ENCODE measurements at regions not wholly inside any gene's neighbourhood (a gene's known extent, or its start where the extent isn't known, plus 50 kb on each side); places are given as distances from the start of the nearest gene placed in this dataset.

DNA sequence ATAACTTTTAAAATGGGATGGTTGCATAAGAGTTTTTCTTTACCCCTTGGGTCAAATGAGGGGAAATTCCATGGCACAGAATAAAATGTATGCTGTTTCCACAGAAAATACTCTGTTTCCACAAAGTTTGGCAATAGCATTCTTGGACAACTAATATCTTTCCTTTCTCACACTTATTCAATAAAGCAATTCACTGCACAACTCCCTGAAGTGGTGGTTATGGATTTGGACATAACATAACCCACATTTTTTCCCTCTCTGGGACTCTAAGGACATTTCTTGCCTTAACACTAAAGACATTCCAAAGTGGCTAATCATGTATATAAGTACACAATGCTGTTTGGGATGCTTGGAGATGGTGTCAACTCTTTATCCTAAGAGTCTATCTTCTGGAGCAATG lies 51.7 kb upstream of the GPM6B start:
- no peak for DNase-seq
- no peaks in the 10 kb centered on the region for H3K9me3 Mint-ChIP-seq (ENCODE audit: insufficient read depth)
- no peaks in the 10 kb centered on the region for H3K9me3 ChIP-seq (ENCODE audit: control extremely low read depth in 1 of 3, control insufficient read depth in 2 of 3, insufficient read depth in 1 of 3, low read length in 2 of 3)
- no peak overlapping the region for H3K27ac Mint-ChIP-seq
- no peak for ATAC-seq (ENCODE audit: low read depth)
- POLR2A ChIA-PET = no interaction called here
- intact Hi-C loops (cut with micrococcal nuclease) = no loop called here
- no peaks in the 10 kb centered on the region for H3K79me2 ChIP-seq (ENCODE audit: control insufficient read depth, insufficient read depth, low read length)
- H3K36me3 ChIP-seq (replicated peaks in 1 of 2; ENCODE audit: control extremely low read depth in 1 of 2, control insufficient read depth in 1 of 2, extremely low read depth in 1 of 2, insufficient read depth in 2 of 2, low read length in 1 of 2) = no peaks in the 10 kb centered on the region
- peaks cover 9% of the 10 kb centered on the region for H3K4me1 Mint-ChIP-seq
- H3K27ac ChIP-seq (ENCODE audit: low read length in 2 of 2) = no peak overlapping the region
- H3K4me2 ChIP-seq (replicated peaks; ENCODE audit: low read depth, low read length, poor library complexity, severe bottlenecking) = no peak overlapping the region
- H3K9ac ChIP-seq (ENCODE audit: low read length) = no peak overlapping the region
- peaks cover 0 to 1% (median 0%) of the 10 kb centered on the region in 4 experiments for H3K27me3 ChIP-seq (replicated peaks in 1 of 4; ENCODE audit: control extremely low read depth in 1 of 4, control insufficient read depth in 3 of 4, insufficient read depth in 4 of 4, low read length in 3 of 4)
- no peak overlapping the region for H2AFZ ChIP-seq (ENCODE audit: insufficient read depth, low read depth, low read length, poor library complexity, severe bottlenecking)
- no peaks in the 10 kb centered on the region for H3K4me1 ChIP-seq (ENCODE audit: control insufficient read depth in 2 of 2, insufficient read depth in 2 of 2, low read length in 2 of 2)
- TF ChIP-seq, protein P1, sequence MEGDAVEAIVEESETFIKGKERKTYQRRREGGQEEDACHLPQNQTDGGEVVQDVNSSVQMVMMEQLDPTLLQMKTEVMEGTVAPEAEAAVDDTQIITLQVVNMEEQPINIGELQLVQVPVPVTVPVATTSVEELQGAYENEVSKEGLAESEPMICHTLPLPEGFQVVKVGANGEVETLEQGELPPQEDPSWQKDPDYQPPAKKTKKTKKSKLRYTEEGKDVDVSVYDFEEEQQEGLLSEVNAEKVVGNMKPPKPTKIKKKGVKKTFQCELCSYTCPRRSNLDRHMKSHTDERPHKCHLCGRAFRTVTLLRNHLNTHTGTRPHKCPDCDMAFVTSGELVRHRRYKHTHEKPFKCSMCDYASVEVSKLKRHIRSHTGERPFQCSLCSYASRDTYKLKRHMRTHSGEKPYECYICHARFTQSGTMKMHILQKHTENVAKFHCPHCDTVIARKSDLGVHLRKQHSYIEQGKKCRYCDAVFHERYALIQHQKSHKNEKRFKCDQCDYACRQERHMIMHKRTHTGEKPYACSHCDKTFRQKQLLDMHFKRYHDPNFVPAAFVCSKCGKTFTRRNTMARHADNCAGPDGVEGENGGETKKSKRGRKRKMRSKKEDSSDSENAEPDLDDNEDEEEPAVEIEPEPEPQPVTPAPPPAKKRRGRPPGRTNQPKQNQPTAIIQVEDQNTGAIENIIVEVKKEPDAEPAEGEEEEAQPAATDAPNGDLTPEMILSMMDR (IDR thresholded peaks at IDR 0.05) = no peak
- no peak for TF ChIP-seq EZH2 (IDR thresholded peaks at IDR 0.05; ENCODE audit: borderline replicate concordance, insufficient read depth, low read depth, low read length, poor library complexity, severe bottlenecking)
- H3K27me3 Mint-ChIP-seq = peaks cover 4% of the 10 kb centered on the region
- H4K20me1 ChIP-seq (ENCODE audit: control insufficient read depth, insufficient read depth, low read length, poor library complexity, severe bottlenecking) = no peaks in the 10 kb centered on the region
- CTCF ChIA-PET = no interaction called here
- H3K4me3 Mint-ChIP-seq = no peak overlapping the region
- no peak overlapping the region for H3K4me3 ChIP-seq (ENCODE audit: control extremely low read depth in 1 of 5, extremely low read depth in 1 of 5, insufficient read depth in 1 of 5, low read depth in 2 of 5, low read length in 4 of 5)

All from B cell (primary cell).